HG03378 (cell line): ENCODE measurements at regions not wholly inside any gene's neighbourhood (a gene's known extent, or its start where the extent isn't known, plus 50 kb on each side); places are given as distances from the start of the nearest gene placed in this dataset.
"Not testable (repeated sequence)": the region's sequence is repeated elsewhere in the genome, so short reads cannot be mapped to it uniquely, and the experiment has no call there.

ENCODE experiments used
- ATAC-seq: cut with Tn5 transposase; IDR thresholded peaks from one replicate; pipeline ENCODE4 v1.9.1; 2021; ENCODE audit warnings: mild to moderate bottlenecking, moderate library complexity; ENCODE audit not compliant: unreplicated experiment

- ATAC-seq: not testable (repeated sequence)
These were observed 63.2 kb upstream of the IER3 start for GRCh38 chr6:30807566-30807965.

GRCh38 chr6:30806581-30807183 is 62.3 kb upstream of the IER3 start:
- no peak for ATAC-seq

GRCh38 chr6:30804333-30804732 is 60.0 kb upstream of the IER3 start:
- no peak for ATAC-seq

DNA sequence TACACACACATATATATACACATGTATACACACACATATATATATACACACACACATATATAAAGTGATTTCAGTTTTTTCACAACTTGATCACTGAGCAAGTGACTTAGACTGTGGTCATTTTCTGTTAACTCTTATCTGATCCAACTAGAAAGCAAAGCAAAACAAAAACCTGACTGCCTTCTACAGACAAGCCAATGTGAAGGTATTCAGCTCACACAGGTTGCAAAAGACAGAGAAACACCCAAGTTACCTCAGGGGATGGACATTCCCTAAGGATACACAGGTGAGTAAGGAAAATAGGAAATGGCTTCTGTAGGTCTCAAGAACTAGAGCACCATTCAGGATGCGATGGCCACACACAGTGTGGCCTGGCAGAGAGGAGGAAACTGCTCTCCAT is 58.4 kb upstream of the IER3 start:
- ATAC-seq: no peak

DNA sequence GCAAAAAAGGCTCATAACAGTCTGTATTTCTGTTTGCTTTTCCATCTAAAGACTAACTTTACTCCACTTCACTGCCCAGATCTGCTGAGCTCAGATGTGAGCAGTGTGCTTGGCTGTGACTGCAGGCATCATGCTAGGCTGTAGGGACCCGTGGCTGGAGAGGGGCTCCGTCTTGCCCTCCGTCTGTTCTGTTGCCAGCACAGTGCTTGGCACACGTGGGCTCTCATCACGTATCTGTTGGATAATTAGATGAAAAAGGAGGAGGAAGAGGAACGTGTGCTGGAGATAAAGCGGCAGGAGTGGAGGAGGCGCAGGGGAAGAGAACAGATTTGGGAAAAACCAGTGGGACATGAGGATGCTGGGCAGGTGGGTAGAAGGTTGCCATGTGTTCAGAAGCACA is 57.6 kb upstream of the IER3 start:
- ATAC-seq: no peak

- ATAC-seq: no peak
These were observed 56.5 kb upstream of the IER3 start for GRCh38 chr6:30800871-30801270.

- ATAC-seq: no peak
These were observed 54.9 kb upstream of the IER3 start for GRCh38 chr6:30799210-30799609.

GRCh38 chr6:30798494-30798893 is 54.1 kb upstream of the IER3 start:
- ATAC-seq: no peak

DNA sequence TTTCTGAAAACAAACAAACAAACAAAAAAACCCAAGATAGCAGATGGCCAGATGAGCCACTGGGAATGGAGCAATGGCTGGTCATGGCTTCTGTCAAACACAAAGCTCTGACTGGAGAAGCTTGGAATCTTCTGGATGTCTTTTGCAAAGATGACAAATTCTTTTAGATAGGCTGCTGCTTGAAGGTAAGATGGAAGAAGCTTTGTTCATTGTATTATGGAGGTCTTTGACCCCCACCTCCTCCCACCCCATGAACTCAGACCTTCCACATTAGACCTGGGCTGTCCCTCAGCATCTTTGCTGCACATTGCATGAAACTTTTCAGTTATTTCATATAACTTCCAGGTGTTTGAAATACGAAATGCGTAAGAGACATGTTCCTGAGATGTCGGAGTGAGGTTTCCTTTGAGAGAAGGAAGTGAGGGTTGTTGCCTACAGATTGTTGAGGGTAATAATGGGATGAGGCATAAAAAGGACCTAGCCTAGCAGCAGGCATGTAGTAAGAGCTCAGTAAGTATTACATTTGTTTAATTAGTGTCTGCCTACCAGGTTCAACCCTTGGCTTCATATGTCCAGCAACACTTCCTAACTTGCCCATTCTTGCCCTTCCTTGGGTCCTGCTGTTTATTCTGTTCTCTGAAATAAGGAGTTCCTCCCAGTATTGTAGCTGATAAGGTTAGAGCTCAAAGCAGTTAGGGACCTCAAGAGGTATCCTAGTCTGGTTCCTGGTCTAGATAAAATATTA is 51.4 kb upstream of the IER3 start:
- ATAC-seq: no peak
